HG03025 (cell line): ENCODE measurements at regions not wholly inside any gene's neighbourhood (a gene's known extent, or its start where the extent isn't known, plus 50 kb on each side); places are given as distances from the start of the nearest gene placed in this dataset.
"Not testable (repeated sequence)": the region's sequence is repeated elsewhere in the genome, so short reads cannot be mapped to it uniquely, and the experiment has no call there.

Experiments used
- ATAC-seq: cut with Tn5 transposase; IDR thresholded peaks from one replicate; pipeline ENCODE4 v1.9.1; 2021; ENCODE audit warnings: mild to moderate bottlenecking, moderate library complexity; ENCODE audit not compliant: unreplicated experiment, low FRiP score

DNA sequence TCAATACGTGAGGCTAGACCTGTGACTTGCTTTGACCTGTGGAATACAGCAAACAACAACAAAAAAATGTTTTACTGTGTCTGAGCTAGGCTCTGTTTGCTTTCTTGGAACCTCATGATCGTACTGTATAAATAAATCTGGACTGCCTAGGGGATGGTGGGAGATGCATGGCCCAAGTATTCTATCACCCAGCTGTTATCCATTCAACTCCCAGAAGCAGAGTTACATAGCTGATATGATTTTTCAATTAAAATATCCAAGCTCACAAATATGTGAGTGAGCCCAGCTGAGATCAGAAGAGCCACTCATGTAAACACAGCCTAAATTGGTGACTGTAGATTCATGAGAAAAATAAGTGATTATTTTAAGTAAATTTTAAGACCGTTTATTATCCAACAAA, 154.1 kb upstream of the THUMPD2 start:
- no peak for ATAC-seq

DNA sequence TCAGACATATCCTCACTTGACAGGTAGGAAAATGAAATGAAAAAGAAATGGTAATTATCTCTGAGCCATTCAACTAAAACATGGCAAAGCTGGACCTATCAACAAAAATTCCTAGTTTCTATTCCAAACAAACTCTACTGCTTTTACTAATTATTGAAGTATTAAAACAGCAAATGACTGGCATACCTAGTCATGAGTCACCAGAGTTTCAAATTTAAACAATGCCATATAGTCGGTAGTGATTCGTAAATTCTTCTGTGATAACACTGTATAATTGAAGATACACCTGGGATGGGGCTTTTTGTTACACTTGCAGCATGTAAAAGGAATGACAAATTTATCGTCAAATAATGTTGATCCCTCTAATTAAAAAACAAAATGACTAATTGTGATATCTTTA, 153.1 kb upstream of the THUMPD2 start:
- no peak for ATAC-seq

DNA sequence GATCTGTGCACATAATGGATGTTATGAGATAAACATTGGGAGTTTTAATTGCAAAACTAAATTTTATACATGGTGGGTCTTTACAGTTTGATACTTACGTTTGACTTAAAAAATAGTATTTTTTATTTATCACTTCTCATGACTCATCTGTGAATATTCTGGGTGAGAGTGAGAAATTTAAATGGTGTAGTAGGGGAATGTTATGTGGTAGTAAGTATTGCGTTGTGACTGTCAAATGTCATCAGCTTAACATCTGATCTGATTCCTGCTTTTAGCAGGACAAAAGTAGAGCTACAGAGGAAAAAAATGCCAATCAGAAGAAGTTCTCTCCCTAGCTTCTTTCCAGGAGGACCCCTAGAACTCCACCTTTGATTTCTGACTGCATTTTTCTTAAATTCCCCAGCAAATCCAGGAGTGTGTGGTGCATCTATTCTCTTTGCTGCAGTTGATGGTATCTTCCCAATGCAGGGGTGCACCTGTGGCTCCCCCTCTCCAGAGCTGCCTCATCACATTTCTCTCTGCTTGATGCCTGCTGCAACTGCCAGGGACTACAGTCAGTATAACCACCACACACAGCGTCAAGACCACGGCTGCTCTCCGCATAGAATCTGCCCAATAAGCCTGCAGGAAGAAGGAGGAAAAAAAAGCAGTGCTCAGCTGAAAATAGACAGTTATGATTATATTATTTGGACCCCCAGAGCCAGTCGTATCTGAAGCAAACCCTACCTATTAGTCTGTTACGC, 151.3 kb upstream of the THUMPD2 start:
- no peak for ATAC-seq

DNA sequence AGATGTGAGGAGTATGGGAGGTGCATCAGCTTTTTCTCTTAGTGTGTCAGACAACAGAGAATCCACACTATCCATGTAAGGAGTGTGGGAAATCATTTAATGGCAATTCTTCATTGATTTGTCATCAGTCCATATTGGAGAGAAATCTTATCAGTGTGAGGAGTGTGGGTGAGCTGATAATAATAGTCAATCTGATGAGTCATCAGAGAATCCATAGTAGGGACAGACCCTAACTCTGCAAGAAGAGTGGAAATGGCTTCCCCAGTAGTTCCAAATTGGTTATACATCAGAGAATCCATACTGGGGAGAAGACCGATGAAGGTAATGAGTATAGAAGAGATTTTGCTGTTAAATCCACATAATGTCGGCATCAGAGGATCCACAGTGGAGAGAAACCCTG, 150.5 kb upstream of the THUMPD2 start:
- ATAC-seq = no peak

DNA sequence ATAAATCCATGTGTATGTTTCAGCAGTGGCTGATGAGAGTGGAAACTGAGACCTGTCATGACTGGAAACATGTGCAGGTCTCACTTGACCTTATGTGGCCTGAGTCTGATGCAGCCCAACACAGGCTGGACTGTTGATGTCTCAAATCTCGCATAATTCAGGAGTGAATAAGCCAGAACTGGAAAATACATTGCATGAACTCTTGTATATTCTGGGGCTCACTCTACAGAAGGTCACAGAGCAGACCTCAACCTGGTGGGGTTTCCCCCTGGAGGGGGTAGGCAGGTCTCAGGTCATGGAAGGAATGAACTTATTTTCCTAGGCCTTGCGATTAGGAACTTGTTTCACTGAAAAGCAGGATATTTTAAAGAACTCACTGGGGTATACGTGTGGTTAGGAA, 146.3 kb upstream of the THUMPD2 start:
- ATAC-seq = no peak

DNA sequence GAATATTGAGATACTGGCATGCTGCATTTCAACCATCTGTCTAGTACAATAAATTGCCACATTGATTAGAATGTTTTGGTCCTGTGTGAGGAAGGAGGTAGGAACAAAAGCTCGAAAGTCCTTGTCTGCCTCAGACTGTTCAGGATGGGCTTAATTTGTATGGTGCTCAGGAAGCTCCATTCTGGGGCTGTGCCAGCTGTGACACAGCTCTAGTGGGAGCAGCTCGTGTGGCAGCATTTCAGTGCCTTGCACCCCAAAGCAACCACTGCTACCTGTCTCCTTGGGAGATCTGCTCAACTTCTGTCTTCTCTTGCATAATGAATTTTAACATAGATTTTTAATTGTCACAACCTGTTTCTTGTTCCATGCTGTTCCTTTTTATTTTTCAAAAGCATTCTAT, 144.4 kb upstream of the THUMPD2 start:
- no peak for ATAC-seq

DNA sequence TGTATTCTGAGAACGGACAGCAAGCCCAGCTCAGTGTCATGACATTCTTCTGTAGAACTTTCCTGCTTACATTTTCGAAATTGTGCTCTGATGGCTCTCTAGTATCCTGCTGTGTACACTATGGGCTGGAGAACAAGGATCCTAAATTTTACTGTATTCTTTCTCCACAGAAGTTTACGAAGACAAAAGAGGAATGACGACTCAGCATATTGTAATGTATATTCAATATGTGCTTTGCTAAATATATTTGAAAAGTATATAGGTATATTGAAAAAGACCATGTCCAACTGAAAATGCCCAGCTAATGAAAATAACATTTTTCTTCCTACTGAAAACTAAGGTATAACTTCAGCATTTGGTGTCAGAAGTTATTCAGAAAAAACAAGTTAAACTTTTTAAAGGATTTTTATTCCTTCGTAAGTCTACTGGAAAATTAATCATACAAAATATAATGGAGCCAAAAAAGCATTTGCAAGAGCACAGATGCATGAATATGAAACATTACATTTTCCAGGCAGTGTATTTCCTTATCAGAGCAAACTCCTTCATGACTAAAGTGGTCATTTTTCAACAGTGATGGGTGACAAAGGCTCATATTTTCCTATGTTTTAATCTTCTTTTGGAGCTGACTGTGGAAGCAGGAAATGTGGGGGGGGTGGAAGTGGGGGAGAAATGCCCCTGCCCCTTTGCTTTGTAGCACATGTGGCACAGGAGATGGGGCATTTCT, 143.8 kb upstream of the THUMPD2 start:
- no peak for ATAC-seq

DNA sequence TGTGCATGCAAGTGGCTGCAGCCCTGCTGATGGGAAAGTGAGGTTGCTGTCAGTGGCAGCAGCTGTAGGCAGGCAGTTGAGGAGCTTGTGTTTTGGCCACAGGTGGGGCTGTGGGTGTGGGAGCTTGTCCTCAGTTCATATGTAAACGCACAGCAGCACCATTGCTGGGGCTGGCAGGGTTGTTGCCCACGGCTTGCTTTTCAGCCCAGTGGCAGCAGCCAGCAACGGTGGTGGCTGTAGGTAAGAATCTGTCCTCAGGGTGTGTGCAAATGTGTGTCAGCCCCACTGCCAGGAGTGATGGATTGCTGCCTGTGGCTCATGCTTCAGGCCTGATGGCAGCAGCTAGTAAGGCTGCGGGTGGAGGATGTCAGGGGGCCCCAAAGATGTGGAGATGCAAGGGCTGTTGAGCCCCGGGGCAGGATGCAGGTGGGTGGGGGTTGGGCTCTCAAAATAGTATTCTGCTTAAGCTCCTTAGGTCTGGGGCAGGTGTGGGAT, 141.3 kb upstream of the THUMPD2 start:
- no peak for ATAC-seq

DNA sequence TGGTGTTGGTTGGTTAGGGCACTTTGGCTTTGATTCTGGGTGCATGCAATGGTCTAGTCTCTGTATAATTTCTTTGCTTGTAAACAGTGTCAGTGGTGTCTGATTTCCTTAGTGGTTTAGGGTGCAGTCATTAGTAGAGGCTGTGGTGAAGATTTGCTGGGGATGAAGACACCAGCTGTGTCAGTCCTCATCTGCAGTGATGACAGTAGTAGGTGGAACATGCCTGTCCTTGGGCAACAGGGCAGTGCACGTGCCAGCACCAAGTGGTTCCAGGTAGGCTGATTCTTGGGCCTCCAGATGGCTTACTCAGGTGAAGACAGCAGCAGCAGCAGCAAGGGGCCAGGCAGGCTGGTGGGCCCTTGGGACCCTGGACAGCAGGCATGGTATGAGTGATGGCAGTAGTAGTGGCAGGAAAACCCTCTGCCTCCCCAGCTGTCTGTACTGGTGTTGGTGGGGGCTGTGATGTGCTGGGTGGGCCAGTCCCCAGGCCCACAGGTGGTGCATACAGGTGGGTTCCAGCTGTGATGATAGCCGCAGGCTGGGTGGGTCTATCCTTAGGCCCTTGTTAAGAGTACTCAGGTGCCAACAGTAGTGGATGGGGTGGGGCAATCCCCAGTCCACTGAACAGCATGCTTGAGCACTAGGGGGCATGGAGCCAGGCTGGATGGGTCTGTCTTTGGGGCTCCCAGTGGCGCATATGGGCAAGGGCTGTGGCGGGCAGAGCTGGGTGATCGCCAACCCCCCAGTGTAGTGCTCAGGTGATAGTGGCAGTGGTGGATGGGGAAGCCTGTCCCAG, 140.7 kb upstream of the THUMPD2 start:
- ATAC-seq = no peak

DNA sequence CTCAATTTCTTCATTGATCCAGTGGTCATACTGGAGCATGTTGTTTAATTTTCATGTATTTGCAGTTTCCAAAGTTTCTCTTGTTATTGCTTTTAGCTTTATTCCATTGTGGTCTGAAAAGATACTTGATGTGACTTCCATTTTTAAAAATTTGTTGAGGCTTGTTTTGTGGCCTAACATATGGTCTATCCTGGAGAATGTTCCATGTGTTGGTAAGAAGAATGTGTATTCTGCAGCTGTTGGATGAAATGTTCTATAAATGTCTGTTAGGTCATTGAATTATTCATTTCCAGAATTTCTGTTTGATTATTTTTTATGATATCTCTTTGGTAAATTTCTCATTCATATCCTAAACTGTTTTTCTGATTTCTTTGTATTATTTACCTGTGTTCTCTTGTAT, 139.8 kb upstream of the THUMPD2 start:
- ATAC-seq = no peak

DNA sequence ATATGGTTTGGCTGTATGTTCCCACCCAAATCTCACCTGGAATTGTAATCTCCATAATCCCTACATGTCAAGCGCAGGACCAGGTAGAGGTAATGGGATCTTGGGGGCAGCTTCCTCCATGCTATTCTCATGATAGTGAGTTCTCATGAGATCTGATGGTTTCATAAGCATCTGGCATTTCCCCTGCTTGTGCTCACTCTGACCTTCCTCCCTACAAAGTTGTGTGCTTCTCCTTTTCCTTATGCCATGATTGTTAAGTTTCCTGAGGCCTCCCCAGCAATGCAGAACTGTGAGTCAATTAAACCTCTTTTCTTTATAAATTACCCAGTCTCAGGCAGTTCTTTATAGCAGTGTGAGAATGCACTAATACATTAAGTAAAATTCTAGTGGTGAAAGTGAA, 138.3 kb upstream of the THUMPD2 start:
- not testable (repeated sequence) for ATAC-seq

DNA sequence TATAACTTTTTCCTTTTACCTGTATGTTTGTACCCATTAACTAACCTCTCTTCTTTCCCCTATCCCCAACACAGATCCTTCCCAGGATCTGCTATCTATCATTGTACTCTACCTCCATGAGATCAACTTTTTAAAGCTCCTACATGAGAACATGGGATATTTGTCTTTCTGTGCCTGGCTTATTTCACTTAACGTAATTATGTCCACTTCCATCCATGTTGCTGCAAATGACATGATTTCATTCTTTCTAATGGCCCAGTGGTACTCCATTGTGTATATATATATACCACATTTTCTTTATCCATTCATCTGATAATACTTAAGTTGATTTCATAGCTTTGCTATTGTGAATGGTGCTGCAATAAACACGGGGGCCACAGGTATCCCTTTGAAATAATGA, 135.9 kb upstream of the THUMPD2 start:
- ATAC-seq = no peak

DNA sequence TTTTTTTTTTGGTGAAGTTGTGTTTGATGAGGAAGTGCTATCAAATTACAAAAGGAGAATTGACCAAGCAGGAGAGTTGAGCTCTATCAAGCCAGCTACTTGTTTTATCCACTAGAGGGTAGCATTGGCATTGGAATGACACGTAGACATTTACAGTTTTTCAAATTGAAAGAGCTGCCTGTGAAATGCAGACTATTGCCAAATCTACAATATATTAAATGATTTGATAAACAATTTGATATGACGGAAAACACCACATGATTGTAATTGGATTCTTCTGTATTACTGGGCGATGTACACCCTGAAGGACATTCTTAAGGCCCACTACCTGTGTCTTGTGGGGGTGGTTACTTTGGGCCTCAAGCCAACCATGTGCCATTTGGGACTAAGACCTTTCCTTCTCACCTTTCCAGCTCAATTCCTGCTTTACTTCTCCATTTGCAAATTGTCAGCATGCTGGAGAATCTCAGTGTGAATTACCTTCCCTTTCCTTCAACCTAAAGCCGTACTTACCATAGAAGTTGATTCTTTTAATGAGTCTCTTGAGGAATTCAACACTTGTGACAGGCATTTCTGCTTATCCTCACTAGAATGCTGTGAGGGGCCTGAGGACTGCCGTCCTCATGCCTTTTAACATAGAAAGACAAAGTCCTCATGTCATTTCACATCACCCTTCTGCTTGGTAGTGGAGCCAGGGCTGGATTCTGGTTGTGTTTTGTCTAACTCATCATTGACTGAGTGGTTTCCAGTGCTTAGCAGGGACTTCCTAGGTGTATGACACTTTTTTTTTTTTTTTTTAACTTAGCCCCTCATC, 134.8 kb upstream of the THUMPD2 start:
- ATAC-seq = no peak

DNA sequence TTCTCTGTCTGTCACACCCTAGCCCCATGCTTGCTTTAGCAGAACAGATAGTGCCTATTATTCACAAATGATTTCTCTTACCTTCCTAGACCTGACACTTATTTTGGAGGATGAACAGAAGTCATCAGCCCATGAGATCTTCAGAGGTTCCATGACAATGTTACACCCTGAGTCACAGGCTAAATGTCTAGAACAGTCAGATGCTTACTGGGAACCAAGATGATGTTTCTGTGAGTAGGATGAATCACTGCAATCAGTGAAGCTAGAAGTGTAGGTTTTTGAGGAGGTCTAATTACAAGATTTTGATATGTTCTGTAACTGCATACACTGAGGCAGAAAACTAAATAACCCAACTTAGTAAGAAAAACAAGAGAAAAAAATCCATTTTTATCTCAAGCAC, 123.0 kb upstream of the THUMPD2 start:
- no peak for ATAC-seq

DNA sequence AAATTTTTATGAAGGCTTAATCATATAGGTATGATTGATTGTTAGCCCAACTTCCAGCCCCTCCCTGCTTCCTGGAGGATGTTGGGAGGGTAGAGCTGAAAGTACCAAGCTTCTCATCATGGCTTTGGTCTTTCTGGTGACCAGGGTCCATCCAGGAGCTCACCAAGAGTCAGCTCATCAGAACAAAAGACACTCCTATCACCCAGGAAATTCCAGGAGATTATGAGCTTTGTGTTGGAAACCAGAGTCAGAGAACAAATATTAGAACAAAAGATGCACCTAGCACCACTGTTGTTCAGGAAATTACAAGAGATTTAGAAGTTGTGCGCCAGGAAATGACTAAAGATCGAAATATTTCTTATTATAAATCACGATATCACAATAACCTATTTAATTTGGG, 119.9 kb upstream of the THUMPD2 start:
- no peak for ATAC-seq

DNA sequence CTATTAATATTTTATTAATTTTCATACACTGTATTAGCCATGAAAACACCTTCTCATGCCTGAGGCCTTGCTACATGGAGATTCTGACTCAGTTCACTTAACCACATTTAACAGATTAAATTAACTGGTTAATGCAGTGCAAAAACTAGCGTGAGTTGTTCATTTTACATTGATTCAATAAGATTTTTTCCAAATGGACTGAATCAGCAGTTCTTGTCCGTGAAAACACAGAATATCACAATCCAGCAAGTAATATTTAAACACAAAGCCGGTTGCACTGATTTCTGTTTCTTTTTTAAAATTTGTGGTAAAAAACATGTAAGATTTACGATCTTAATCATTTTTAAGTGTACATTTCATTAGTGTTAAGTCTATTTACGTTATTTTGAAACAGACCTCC, 118.2 kb upstream of the THUMPD2 start:
- ATAC-seq = no peak

DNA sequence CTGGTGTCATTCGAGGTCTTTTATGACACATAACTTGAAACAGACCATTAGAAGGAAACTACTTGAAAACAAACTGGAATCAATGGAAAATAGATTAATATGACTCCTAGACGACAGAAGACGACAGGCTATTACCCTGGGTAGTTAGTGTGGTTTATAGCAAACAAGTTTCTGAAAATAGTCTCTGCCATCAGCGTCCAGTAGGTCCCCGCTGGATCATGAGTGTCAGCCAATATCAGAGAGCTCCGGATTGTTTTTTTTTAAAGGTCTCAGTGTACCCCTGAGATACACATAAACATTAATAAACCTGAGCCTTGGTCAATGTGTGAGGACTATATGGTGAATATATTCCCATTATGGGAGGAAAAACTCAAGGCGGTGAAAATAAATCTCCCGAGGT, 115.0 kb upstream of the THUMPD2 start:
- no peak for ATAC-seq

DNA sequence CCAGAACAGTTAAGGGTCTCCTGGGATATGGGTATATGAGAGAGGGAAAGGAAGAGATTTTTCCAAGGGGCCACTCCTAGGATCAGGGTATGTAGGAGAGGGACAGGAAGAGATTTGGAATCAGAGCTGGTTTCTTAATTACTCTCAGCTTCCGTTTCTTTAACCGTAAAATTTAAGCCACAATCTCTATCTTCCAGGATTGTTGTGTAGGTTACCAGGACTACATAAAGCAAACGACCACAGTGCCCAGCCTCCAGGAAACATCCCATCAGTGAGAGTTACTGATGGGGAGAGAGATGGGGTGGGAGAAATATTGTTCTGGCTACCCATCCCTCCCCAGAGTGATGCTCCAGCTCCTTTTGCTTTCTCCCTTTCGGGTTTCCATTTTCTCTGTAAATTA, 114.6 kb upstream of the THUMPD2 start:
- ATAC-seq = no peak

DNA sequence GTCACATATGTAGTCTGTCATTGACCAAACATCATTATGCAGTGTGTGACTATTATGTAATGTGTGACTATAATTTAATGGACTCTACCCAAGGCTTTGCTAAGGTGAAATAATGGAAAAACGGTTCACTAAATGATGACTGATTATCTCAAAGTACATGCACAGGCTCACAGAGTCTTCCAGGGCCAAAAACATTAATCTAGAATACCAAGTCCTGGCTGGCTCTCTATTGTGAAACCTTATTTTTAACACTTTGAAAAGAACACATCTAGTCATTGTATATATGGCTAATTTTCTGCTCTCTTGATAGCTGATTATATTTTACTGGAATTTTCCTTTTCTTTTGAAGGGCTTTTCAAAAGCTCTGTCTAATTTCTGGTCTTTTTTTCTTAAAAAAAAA, 102.9 kb upstream of the THUMPD2 start:
- no peak for ATAC-seq

DNA sequence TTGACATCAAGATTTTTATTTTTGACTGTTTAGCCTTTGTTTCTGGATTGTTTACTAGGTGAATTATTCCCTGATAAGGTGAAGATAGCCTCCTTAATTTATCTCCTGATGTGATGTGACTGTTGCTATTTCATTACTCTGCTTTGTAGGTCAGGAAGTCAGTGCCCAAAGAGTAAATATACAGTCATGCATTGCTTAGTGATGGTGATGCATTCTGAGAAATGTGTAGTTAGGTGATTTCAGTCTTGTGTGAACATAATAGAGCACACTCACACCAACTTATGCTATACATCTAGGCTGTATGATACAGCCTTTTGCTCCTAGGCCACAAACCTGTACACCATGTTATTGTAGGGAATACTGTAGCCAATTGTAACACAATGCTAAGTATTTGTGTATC, 102.4 kb upstream of the THUMPD2 start:
- ATAC-seq = no peak
